ENCODE measurements at regions not wholly inside any gene's neighbourhood (a gene's known extent, or its start where the extent isn't known, plus 50 kb on each side); places are given as distances from the start of the nearest gene placed in this dataset.
"Not testable (repeated sequence)": the region's sequence is repeated elsewhere in the genome, so short reads cannot be mapped to it uniquely, and the experiment has no call there.

DNA sequence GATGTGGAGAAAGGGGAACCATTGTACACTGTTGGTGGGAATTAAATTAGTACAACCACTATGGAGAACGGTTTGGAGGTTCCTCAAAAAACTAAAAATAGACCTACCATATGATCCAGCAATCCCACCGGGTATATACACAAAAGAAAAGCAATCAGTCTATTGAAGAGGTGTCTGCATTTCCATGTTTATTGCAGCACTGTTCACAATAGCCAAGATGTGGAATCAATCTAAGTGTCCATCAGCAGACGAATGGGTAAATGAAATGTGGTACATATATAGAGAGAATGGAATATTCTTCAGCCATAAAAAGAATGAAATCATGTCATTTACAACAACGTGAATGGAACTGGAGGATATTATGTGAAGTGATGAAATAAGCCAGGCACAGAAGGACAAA lies 208.1 kb downstream of the TRIML1 start:
- Histone ChIP-seq H3K4me3 (ENCODE audit: insufficient read depth, low read depth, low read length) (no peak overlapping the region), H2BK20ac (ENCODE audit: low read depth, low read length) (no peak overlapping the region), H4K20me1 (ENCODE audit: insufficient read depth, low read length) (no peaks in the 10 kb centered on the region), H3K18ac (ENCODE audit: low read depth, low read length) (no peak overlapping the region), H2BK15ac (ENCODE audit: low read depth, low read length) (no peak overlapping the region), H3K14ac (replicated peaks; ENCODE audit: low read depth, low read length) (no peak overlapping the region), H3K9me3 (ENCODE audit: control insufficient read depth, insufficient read depth, low read length) (no peaks in the 10 kb centered on the region), H3K4me2 (ENCODE audit: low read depth, low read length) (no peak overlapping the region), H2BK5ac (ENCODE audit: low read depth, low read length, poor library complexity, severe bottlenecking) (no peak overlapping the region), H3K27ac (ENCODE audit: insufficient read depth, low read length) (no peak overlapping the region), H4K91ac (ENCODE audit: insufficient read depth, low read depth, low read length) (no peak overlapping the region), H3K79me1 (ENCODE audit: low read depth in 1 of 2, low read length in 2 of 2) (no peaks in the 10 kb centered on the region), H3K36me3 (ENCODE audit: control insufficient read depth, insufficient read depth, low read length) (no peaks in the 10 kb centered on the region), H3K4ac (ENCODE audit: low read depth, low read length) (no peak overlapping the region), H2AK5ac (ENCODE audit: low read depth, low read length) (no peak overlapping the region), H3K27me3 (ENCODE audit: control insufficient read depth, insufficient read depth, low read length) (no peaks in the 10 kb centered on the region), H2AK9ac (replicated peaks; ENCODE audit: low read depth, low read length, poor library complexity) (no peak overlapping the region), H3K9me1 (ENCODE audit: insufficient read depth, low read length) (no peaks in the 10 kb centered on the region), H2AFZ (replicated peaks; ENCODE audit: low read length, poor library complexity) (no peak overlapping the region), H3K4me1 (ENCODE audit: control insufficient read depth, insufficient read depth, low read length) (no peaks in the 10 kb centered on the region), H3K56ac (ENCODE audit: extremely low read depth, insufficient read depth, low read length) (no peak overlapping the region), H2BK120ac (ENCODE audit: low read depth, low read length) (no peak overlapping the region), H3K23ac (ENCODE audit: low read depth, low read length) (no peak overlapping the region), H3K9ac (ENCODE audit: low read depth, low read length) (no peak overlapping the region), H4K5ac (ENCODE audit: low read depth, low read length) (no peak overlapping the region), H4K8ac (ENCODE audit: low read depth in 2 of 2, low read length in 2 of 2) (no peak overlapping the region)
- CTCF ChIA-PET: no interaction called here
- TF ChIP-seq RFX5 (IDR thresholded peaks at IDR 0.05; ENCODE audit: low read depth, low read length) (no peak), NFE2L2 (IDR thresholded peaks at IDR 0.05; ENCODE audit: low read depth, low read length) (no peak)
- TF ChIP-seq, protein P1, sequence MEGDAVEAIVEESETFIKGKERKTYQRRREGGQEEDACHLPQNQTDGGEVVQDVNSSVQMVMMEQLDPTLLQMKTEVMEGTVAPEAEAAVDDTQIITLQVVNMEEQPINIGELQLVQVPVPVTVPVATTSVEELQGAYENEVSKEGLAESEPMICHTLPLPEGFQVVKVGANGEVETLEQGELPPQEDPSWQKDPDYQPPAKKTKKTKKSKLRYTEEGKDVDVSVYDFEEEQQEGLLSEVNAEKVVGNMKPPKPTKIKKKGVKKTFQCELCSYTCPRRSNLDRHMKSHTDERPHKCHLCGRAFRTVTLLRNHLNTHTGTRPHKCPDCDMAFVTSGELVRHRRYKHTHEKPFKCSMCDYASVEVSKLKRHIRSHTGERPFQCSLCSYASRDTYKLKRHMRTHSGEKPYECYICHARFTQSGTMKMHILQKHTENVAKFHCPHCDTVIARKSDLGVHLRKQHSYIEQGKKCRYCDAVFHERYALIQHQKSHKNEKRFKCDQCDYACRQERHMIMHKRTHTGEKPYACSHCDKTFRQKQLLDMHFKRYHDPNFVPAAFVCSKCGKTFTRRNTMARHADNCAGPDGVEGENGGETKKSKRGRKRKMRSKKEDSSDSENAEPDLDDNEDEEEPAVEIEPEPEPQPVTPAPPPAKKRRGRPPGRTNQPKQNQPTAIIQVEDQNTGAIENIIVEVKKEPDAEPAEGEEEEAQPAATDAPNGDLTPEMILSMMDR (conservative IDR thresholded peaks at IDR 0.05; ENCODE audit: low read depth, low read length): no peak
- POLR2A ChIA-PET (ENCODE audit: unreplicated experiment): no interaction called here
- WGBS, 2 experiments (ENCODE audit: extremely low coverage in 2 of 2, insufficient read length in 1 of 2): 56% methylated on average over 1 of the region's 4 CpGs; no CpG with 5 or more reads in 1 of the 2 experiments
- ATAC-seq (ENCODE audit: low read depth) (no peak), DNase-seq (no peak)
- intact Hi-C loops (cut with micrococcal nuclease): no loop called here
- in situ Hi-C loops (cut with MboI; ENCODE audit: low sequenced_read_pairs): no loop called here
- dilution Hi-C loops (cut with HindIII; ENCODE audit: low sequenced_read_pairs, unreplicated experiment): no loop called here
- no TSS peak for BruUV-seq (replicated peaks)

DNA sequence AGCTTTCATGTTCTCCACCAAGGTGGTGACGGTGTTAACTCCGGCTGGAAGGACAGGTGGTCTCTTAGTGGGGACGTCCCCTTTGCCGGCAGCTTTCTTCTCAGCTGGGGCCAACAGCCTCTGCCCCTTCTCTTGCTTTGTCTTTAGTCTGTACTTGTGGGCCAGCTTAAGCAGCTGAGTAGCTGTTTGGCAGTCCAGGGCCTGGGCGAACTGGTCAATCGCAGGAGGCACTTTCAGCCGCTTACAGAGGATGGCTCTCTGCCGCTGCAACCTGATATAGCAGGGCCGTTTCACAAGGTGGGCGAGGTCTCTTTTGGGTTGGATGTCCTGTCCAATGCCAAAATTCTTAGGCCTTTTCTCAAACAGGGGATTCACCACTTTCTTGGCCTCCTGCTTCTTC lies 210.3 kb downstream of the TRIML1 start:
- CTCF ChIA-PET; intact Hi-C loops (cut with micrococcal nuclease); dilution Hi-C loops (cut with HindIII; ENCODE audit: low sequenced_read_pairs, unreplicated experiment); H3K4me1 ChIP-seq (ENCODE audit: control insufficient read depth, insufficient read depth, low read length); H3K36me3 ChIP-seq (ENCODE audit: control insufficient read depth, insufficient read depth, low read length); H3K14ac ChIP-seq (replicated peaks; ENCODE audit: low read depth, low read length); H3K23ac ChIP-seq (ENCODE audit: low read depth, low read length); H3K9me1 ChIP-seq (ENCODE audit: insufficient read depth, low read length); H3K4me2 ChIP-seq (ENCODE audit: low read depth, low read length); H3K4me3 ChIP-seq (ENCODE audit: insufficient read depth, low read depth, low read length); H2AK5ac ChIP-seq (ENCODE audit: low read depth, low read length); H2BK15ac ChIP-seq (ENCODE audit: low read depth, low read length); DNase-seq; H3K56ac ChIP-seq (ENCODE audit: extremely low read depth, insufficient read depth, low read length); POLR2A ChIA-PET (ENCODE audit: unreplicated experiment); H3K9me3 ChIP-seq (ENCODE audit: control insufficient read depth, insufficient read depth, low read length); in situ Hi-C loops (cut with MboI; ENCODE audit: low sequenced_read_pairs); H2BK120ac ChIP-seq (ENCODE audit: low read depth, low read length); H2BK20ac ChIP-seq (ENCODE audit: low read depth, low read length); H3K18ac ChIP-seq (ENCODE audit: low read depth, low read length); H2AFZ ChIP-seq (replicated peaks; ENCODE audit: low read length, poor library complexity); H4K8ac ChIP-seq (ENCODE audit: low read depth in 2 of 2, low read length in 2 of 2); H4K20me1 ChIP-seq (ENCODE audit: insufficient read depth, low read length); ATAC-seq (ENCODE audit: low read depth); H2AK9ac ChIP-seq (replicated peaks; ENCODE audit: low read depth, low read length, poor library complexity); H3K79me1 ChIP-seq (ENCODE audit: low read depth in 1 of 2, low read length in 2 of 2); BruUV-seq (replicated peaks); H4K5ac ChIP-seq (ENCODE audit: low read depth, low read length); H2BK5ac ChIP-seq (ENCODE audit: low read depth, low read length, poor library complexity, severe bottlenecking); H3K27me3 ChIP-seq (ENCODE audit: control insufficient read depth, insufficient read depth, low read length); H3K9ac ChIP-seq (ENCODE audit: low read depth, low read length); H4K91ac ChIP-seq (ENCODE audit: insufficient read depth, low read depth, low read length); H3K27ac ChIP-seq (ENCODE audit: insufficient read depth, low read length); H3K4ac ChIP-seq (ENCODE audit: low read depth, low read length): not testable (repeated sequence)
- 85% methylated on average over 4 of the region's 10 CpGs; no CpG with 5 or more reads in 1 of the 2 experiments for WGBS, 2 experiments (ENCODE audit: extremely low coverage in 2 of 2, insufficient read length in 1 of 2)

All from IMR-90 (cell line).